Lower leg skin (tissue), 4 donors: ENCODE measurements at regions not wholly inside any gene's neighbourhood (a gene's known extent, or its start where the extent isn't known, plus 50 kb on each side); places are given as distances from the start of the nearest gene placed in this dataset.

ENCODE experiments used
- DNase-seq, 2 donors: peaks; one replicate each; pipeline ENCODE4 v3.0.0-alpha.2; 2019; ENCODE audit warnings: low spot score in 2 of 2
- H3K4me3 ChIP-seq: fragments of 200-600 bp; sonication (generic); 2 replicates; pipeline ENCODE4 v1.5.1; 2017; ENCODE audit warnings: mild to moderate bottlenecking, low read depth; ENCODE audit not compliant: poor library complexity, severe bottlenecking
- POLR2A ChIP-seq, 2 donors: fragments of 450-650 bp; IDR thresholded peaks; one replicate each; pipeline ENCODE4 v1.6.1; 2016 to 2017; ENCODE audit warnings: antibody characterized with exemption in 2 of 2, mild to moderate bottlenecking in 1 of 2, moderate library complexity in 1 of 2
- WGBS, 2 donors: methylation state at CpG; one replicate each; pipeline ENCODE4 v1.1.5; 2018; 5-methylcytosine and 5-hydroxymethylcytosine counted together
- intact Hi-C: fragments of 100-400 bp; cut with DNase I; formaldehyde crosslinking; loops from one replicate; pipeline ENCODE4 v1.15.0; 2023; ENCODE audit warnings: low total_unique reads
- TF ChIP-seq, protein P1 (sequence below), 3 donors: fragments of 450-650 bp; IDR thresholded peaks; one replicate each; pipeline ENCODE4 v1.5.1; 2016; ENCODE audit warnings: antibody characterized with exemption in 3 of 3, mild to moderate bottlenecking in 3 of 3, moderate library complexity in 2 of 3

DNA sequence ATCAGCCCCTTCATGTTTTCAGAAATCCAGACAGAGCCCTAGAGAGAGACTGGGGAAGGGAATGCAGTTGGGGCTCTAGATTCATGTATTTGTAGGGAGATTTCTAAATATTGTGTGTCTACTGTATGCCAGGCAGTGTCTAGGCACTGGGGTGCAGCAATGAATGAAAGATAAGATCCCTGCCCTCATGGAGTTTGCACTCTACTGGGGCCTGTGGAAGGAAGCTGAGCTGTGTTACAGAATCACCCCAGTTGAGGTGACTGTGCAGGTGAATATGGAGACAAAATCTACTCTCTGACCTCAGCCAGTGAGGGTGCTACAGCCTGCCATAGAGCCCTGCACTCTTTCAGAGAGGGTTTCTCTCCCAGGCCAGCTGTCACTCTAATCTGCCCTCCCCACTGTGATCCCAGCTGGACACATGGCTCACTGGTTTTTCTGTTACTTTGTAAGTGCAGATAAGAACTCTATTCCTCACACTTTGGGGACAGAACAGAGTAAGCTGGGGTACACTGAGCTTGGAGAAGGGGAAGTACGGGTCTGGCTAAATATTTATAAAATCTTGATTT, 69.2 kb upstream of the E2F3 start:
- DNase-seq, result no peak
- 92 to 97% methylated on average over 1 of the region's 1 CpG for WGBS, 2 donors
- intact Hi-C loops, result no loop called here
- H3K4me3 ChIP-seq, result no peak overlapping the region
- TF ChIP-seq, protein P1, sequence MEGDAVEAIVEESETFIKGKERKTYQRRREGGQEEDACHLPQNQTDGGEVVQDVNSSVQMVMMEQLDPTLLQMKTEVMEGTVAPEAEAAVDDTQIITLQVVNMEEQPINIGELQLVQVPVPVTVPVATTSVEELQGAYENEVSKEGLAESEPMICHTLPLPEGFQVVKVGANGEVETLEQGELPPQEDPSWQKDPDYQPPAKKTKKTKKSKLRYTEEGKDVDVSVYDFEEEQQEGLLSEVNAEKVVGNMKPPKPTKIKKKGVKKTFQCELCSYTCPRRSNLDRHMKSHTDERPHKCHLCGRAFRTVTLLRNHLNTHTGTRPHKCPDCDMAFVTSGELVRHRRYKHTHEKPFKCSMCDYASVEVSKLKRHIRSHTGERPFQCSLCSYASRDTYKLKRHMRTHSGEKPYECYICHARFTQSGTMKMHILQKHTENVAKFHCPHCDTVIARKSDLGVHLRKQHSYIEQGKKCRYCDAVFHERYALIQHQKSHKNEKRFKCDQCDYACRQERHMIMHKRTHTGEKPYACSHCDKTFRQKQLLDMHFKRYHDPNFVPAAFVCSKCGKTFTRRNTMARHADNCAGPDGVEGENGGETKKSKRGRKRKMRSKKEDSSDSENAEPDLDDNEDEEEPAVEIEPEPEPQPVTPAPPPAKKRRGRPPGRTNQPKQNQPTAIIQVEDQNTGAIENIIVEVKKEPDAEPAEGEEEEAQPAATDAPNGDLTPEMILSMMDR (IDR thresholded peaks at IDR 0.05), result no peak
- no peak for TF ChIP-seq POLR2A (IDR thresholded peaks at IDR 0.05)

DNA sequence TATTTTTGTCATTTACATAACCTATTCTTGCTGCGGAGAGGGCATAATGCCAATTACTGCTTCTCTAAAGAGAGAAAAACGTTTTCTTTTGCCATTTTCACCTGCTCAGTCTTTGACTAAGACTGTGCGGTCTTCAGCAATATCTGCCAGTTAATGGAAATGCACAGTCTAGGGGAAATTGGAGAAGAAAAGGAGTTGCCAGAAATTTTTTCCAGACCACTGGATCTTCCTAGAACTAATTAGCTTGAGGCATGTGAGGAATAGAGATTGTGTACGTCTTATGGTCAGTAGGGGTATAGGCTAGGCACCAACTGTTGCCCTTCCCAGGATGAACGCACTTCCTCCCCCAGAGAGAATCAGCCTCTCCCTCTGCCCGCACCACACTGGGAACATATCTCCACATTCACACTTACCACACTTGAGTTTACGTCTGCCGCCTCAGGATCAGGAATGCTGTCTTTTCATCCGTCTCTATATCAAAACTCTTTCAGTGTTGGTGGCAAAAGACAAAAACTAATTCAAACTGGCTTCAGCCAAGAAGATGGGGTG, 67.9 kb upstream of the E2F3 start:
- intact Hi-C loops, result no loop called here
- no peak overlapping the region for H3K4me3 ChIP-seq
- no peak for DNase-seq
- 88% methylated on average over 9 of the region's 9 CpGs for WGBS, 2 donors
- TF ChIP-seq, protein P1 (IDR thresholded peaks at IDR 0.05), result no peak
- TF ChIP-seq POLR2A (IDR thresholded peaks at IDR 0.05), result no peak

DNA sequence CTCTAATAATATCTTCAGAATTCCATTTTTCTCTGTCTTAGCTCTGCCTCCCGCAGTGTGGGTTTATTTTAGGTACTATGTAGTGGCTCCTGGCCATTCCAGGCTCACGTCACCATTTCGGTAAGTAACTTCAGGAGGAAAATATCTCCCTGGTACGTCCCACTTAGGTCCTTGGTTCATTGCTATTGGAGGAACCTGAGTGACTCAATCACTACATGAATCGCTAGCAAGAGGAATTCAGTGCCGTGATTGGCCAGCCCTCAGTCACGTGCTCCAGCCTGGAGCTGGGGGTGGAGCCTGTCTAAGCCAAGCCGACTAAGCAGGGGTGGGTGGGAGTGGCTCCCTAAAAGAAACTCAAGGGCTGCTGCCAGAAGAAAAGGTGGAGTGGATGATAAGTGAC, 67.3 kb upstream of the E2F3 start:
- H3K4me3 ChIP-seq, result no peak overlapping the region
- intact Hi-C loops, result no loop called here
- no peak for TF ChIP-seq POLR2A (IDR thresholded peaks at IDR 0.05)
- TF ChIP-seq, protein P1 (IDR thresholded peaks at IDR 0.05), result no peak
- WGBS, 2 donors, result 87 to 92% methylated on average over 8 of the region's 8 CpGs
- DNase-seq, result no peak

DNA sequence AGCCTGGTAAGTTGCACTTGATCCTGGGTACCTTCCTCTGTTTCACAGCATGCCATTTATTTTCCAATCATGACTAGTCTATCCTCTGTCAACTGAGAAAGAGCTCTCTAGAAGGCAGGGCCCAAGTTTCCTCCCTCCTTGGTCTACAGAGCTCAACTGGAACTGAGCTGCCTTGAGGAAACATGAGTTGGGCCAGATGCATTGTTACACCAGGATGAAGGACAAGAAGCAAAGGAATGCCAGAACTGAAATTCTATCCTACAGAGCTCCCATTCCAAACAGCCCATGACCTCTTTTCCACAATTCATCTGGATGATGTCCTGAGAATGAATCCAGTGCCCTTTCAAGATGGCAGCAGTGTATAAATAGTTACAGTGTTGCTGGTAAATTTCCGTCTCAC, 66.7 kb upstream of the E2F3 start:
- intact Hi-C loops, result no loop called here
- no peak for DNase-seq
- TF ChIP-seq, protein P1 (IDR thresholded peaks at IDR 0.05), result no peak
- TF ChIP-seq POLR2A (IDR thresholded peaks at IDR 0.05), result no peak
- 57 to 63% methylated on average over 1 of the region's 1 CpG for WGBS, 2 donors
- H3K4me3 ChIP-seq, result no peak overlapping the region

DNA sequence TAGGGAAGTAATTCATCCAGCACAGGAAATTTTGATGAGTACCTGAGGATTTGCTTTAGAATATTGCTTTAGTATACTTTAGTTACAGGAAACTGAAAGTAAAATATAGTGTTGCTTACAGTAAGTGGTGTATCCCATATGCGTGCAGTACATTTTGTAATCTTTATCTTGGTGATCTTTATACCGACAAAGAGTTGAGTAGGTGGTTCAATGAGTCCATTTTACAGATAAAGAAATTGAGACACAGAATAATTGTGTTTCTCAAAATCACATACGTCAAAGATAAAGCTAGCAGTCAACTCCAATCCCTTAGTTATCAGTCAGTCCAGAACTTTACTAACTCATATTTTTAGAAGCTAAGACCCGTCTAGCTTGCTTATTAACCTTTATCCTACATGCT, 65.8 kb upstream of the E2F3 start:
- H3K4me3 ChIP-seq, result no peak overlapping the region
- DNase-seq, result no peak
- intact Hi-C loops, result no loop called here
- WGBS, 2 donors, result 48 to 50% methylated on average over 4 of the region's 4 CpGs
- TF ChIP-seq POLR2A (IDR thresholded peaks at IDR 0.05), result no peak
- TF ChIP-seq, protein P1 (IDR thresholded peaks at IDR 0.05), result no peak

DNA sequence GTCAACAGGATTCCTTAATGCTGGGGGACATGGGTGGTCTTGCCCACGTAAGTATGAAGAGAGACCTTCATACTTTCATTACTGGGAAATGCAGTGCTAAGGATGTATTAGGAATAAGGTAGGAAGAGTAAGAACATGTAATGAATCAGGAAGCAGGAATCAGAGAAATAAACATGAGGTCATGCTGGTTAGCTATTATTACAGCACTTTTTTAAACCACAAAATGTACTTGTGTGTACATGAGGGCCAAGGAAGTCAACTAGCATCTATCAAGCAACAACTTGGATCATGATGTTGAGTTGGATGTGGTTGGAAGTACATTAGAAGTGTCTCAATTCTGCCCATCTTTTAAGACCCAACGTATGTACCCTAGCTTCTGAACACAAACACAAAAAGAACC, 63.5 kb upstream of the E2F3 start:
- no peak for DNase-seq
- H3K4me3 ChIP-seq, result no peak overlapping the region
- 83 to 88% methylated on average over 2 of the region's 2 CpGs for WGBS, 2 donors
- intact Hi-C loops, result no loop called here
- TF ChIP-seq, protein P1 (IDR thresholded peaks at IDR 0.05), result no peak
- TF ChIP-seq POLR2A (IDR thresholded peaks at IDR 0.05), result no peak
